ENCODE measurements at regions not wholly inside any gene's neighbourhood (a gene's known extent, or its start where the extent isn't known, plus 50 kb on each side); places are given as distances from the start of the nearest gene placed in this dataset.

DNA sequence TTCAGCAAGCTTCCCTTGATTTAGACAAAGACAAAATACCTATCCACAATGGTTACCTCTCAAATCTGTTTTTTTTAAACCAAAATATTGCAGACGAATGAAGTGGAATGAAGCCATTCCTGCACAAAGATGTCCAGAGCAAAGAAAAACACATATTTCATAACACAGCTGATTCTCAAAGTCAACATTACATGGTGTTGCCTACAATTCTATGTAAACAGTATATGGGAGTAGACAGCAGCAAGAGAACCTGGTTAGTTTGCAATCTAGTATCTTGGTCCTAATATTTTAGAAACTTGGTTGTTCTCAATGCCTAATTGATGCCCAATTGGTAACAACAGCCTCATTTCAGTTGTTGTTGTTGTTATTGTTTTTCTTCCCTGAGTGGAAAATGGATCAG, 1240.9 kb upstream of the CHAC2 start:
- Histone ChIP-seq H3K4me3 (no peak overlapping the region), H3K27me3 (no peaks in the 10 kb centered on the region), H3K4me1 (no peaks in the 10 kb centered on the region), H3K27ac (no peak overlapping the region), H3K36me3 (no peaks in the 10 kb centered on the region), H3K9me3 (no peaks in the 10 kb centered on the region)
- WGBS, 2 donors (ENCODE audit: low coverage in 1 of 2): 43% methylated on average over 1 of the region's 1 CpG; no CpG with 5 or more reads in 1 of the 2 donors
- no peak for TF ChIP-seq POLR2AphosphoS5 (IDR thresholded peaks at IDR 0.05)
- no peak for TF ChIP-seq EP300 (IDR thresholded peaks at IDR 0.05)
- TF ChIP-seq, protein P1, sequence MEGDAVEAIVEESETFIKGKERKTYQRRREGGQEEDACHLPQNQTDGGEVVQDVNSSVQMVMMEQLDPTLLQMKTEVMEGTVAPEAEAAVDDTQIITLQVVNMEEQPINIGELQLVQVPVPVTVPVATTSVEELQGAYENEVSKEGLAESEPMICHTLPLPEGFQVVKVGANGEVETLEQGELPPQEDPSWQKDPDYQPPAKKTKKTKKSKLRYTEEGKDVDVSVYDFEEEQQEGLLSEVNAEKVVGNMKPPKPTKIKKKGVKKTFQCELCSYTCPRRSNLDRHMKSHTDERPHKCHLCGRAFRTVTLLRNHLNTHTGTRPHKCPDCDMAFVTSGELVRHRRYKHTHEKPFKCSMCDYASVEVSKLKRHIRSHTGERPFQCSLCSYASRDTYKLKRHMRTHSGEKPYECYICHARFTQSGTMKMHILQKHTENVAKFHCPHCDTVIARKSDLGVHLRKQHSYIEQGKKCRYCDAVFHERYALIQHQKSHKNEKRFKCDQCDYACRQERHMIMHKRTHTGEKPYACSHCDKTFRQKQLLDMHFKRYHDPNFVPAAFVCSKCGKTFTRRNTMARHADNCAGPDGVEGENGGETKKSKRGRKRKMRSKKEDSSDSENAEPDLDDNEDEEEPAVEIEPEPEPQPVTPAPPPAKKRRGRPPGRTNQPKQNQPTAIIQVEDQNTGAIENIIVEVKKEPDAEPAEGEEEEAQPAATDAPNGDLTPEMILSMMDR (IDR thresholded peaks at IDR 0.05): no peak
- no peak for TF ChIP-seq POLR2A (IDR thresholded peaks at IDR 0.05)
- ATAC-seq: no peak

DNA sequence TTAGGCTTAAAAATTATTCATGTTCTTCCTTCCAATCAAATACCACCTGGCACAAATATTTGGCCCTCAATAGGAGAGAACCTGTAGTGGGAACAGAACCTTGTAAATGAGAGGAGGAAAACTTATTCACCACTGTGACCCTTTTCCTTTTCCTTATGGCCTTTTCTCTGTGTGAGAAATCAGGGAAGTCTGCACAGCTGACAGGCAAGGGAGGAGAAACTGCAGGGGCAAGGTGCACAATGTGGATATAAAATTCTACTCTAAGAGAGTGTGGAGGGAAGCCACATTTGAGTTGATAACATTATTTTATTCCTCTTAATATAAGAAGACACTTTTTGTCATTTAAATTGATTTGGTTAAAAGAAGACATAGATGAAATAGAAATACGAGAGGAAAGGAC, 1247.0 kb upstream of the CHAC2 start:
- no peak overlapping the region for H3K4me3 ChIP-seq
- TF ChIP-seq POLR2A (IDR thresholded peaks at IDR 0.05) (no peak), POLR2AphosphoS5 (IDR thresholded peaks at IDR 0.05) (no peak), EP300 (IDR thresholded peaks at IDR 0.05) (no peak)
- TF ChIP-seq, protein P1 (IDR thresholded peaks at IDR 0.05): no peak
- H3K36me3 ChIP-seq: no peaks in the 10 kb centered on the region
- no peak for ATAC-seq
- H3K4me1 ChIP-seq: no peaks in the 10 kb centered on the region
- no peaks in the 10 kb centered on the region for H3K9me3 ChIP-seq
- WGBS, 2 donors (ENCODE audit: low coverage in 1 of 2): 78 to 94% methylated on average over 1 of the region's 1 CpG
- H3K27me3 ChIP-seq: no peaks in the 10 kb centered on the region
- H3K27ac ChIP-seq: no peak overlapping the region

DNA sequence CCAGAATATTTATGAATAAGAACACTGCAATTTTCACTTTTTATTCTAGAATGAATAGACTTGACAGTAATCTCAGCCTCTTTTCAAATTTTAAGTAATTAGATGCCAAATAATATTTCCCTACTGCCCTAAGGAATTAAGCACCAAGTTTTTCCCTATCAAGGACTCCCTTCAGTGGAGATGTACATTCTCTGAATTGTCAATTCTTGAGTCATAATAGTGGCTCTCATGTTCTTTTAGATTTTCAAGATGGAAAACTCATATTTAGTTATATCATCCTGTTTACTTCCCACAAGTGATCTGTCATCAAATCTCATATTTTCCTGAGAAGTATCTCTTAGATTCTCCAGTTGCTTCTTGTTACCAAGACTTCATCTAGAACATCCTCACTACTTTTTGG, 1248.9 kb upstream of the CHAC2 start:
- TF ChIP-seq EP300 (IDR thresholded peaks at IDR 0.05) (no peak), POLR2A (IDR thresholded peaks at IDR 0.05) (no peak), POLR2AphosphoS5 (IDR thresholded peaks at IDR 0.05) (no peak)
- TF ChIP-seq, protein P1 (IDR thresholded peaks at IDR 0.05): no peak
- Histone ChIP-seq H3K4me1 (no peaks in the 10 kb centered on the region), H3K36me3 (no peaks in the 10 kb centered on the region), H3K9me3 (no peaks in the 10 kb centered on the region), H3K27ac (no peak overlapping the region), H3K4me3 (no peak overlapping the region), H3K27me3 (no peaks in the 10 kb centered on the region)
- ATAC-seq: no peak

DNA sequence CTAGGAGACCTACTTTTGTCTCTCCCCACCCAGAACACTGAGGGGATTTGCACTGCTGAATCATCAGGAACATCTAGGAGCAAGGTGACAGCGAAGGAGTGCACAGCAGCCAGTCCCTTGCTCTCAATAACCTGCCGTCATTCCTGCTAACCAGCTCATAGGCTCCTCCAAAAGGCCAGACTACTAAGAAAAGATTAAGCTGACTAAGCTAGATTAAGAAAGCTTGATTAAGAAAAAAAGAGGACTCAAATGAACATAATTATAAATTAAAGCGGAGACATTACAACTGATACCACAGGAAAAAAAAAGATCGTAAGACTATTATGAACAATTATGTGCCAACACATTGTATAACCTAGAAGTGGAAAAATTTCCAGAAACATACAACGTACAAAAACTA, 1254.8 kb upstream of the CHAC2 start:
- TF ChIP-seq, protein P1 (IDR thresholded peaks at IDR 0.05): no peak
- TF ChIP-seq POLR2AphosphoS5 (IDR thresholded peaks at IDR 0.05): no peak
- no peak for TF ChIP-seq POLR2A (IDR thresholded peaks at IDR 0.05)
- TF ChIP-seq EP300 (IDR thresholded peaks at IDR 0.05): no peak
- no peaks in the 10 kb centered on the region for H3K9me3 ChIP-seq

DNA sequence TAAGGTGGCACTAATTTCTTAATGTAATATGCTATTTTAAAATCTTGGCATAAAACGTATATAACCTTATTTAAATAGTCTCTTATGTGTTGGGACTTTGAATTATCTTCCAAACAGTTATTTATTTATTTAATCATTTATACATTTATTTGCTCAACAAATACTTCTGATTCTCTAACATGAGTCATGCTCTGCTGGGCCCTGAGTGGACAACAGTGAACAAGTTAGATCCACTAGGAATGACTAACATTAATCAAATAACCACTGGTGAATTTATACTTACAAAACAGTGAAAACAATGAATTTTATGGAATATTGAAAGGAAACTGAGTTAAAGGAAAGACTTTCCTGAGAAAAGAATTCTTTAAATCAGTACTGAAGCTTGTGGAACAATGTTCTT, 1257.2 kb upstream of the CHAC2 start:
- ATAC-seq: no peak
- no peaks in the 10 kb centered on the region for H3K27me3 ChIP-seq
- H3K9me3 ChIP-seq: no peaks in the 10 kb centered on the region
- H3K36me3 ChIP-seq: no peaks in the 10 kb centered on the region
- no peak overlapping the region for H3K4me3 ChIP-seq
- H3K4me1 ChIP-seq: no peaks in the 10 kb centered on the region
- 75 to 85% methylated on average over 1 of the region's 1 CpG for WGBS, 2 donors (ENCODE audit: low coverage in 1 of 2)
- no peak overlapping the region for H3K27ac ChIP-seq
- TF ChIP-seq POLR2AphosphoS5 (IDR thresholded peaks at IDR 0.05) (no peak), POLR2A (IDR thresholded peaks at IDR 0.05) (no peak), EP300 (IDR thresholded peaks at IDR 0.05) (no peak)
- TF ChIP-seq, protein P1 (IDR thresholded peaks at IDR 0.05): no peak

More for the DNA sequence above, 1254.8 kb upstream of the CHAC2 start:
- Histone ChIP-seq H3K4me3 (no peak overlapping the region), H3K4me1 (no peaks in the 10 kb centered on the region), H3K36me3 (no peaks in the 10 kb centered on the region), H3K27me3 (no peaks in the 10 kb centered on the region), H3K27ac (no peak overlapping the region)
- WGBS, 2 donors (ENCODE audit: low coverage in 1 of 2): 56 to 78% methylated on average over 1 to 5 of the region's 5 CpGs
- no peak for ATAC-seq
